Thyroid gland (tissue), 4 donors: ENCODE measurements at regions not wholly inside any gene's neighbourhood (a gene's known extent, or its start where the extent isn't known, plus 50 kb on each side); places are given as distances from the start of the nearest gene placed in this dataset.

Experiments
- DNase-seq, 2 donors: peaks; one replicate each; pipeline ENCODE4 v3.0.0-alpha.2; 2019
- H3K27ac ChIP-seq, 3 donors: fragments of 200-600 bp; sonication (generic); 1 replicate in 2 of 3; 2 replicates in 1 of 3; pipeline ENCODE4 v1.5.1; 2016 to 2019; ENCODE audit warnings: mild to moderate bottlenecking in 1 of 3, moderate library complexity in 1 of 3
- H3K27me3 ChIP-seq: fragments of 200-600 bp; sonication (generic); one replicate; pipeline ENCODE4 v1.5.1; 2019
- H3K36me3 ChIP-seq, 2 donors: fragments of 200-600 bp; sonication (generic); one replicate each; pipeline ENCODE4 v1.5.1; 2016 to 2019
- H3K4me1 ChIP-seq, 2 donors: fragments of 200-600 bp; sonication (generic); one replicate each; pipeline ENCODE4 v1.5.1; 2017 to 2019
- H3K4me3 ChIP-seq, 3 donors: fragments of 200-600 bp; sonication (generic); replicated peaks in 1 of 3; 1 replicate in 2 of 3; 2 replicates in 1 of 3; pipeline ENCODE4 v1.5.1; 2016; ENCODE audit warnings: mild to moderate bottlenecking in 1 of 3
- H3K9me3 ChIP-seq: fragments of 200-600 bp; sonication (generic); one replicate; pipeline ENCODE4 v1.5.1; 2017
- CTCF ChIP-seq, 6 experiments: fragments of 200-600 bp in 3 of 6; fragments of 450-650 bp in 3 of 6; sonication (generic) in 3 of 6; IDR thresholded peaks; one replicate each; pipeline ENCODE4 v1.5.1; 2016 to 2019; ENCODE audit warnings: antibody characterized with exemption in 6 of 6, mild to moderate bottlenecking in 2 of 6, inconsistent platforms in 1 of 6, moderate library complexity in 1 of 6
- POLR2A ChIP-seq, 2 donors: fragments of 450-650 bp; IDR thresholded peaks; one replicate each; pipeline ENCODE4 v1.6.1; 2017; ENCODE audit warnings: antibody characterized with exemption in 2 of 2, mild to moderate bottlenecking in 2 of 2, moderate library complexity in 1 of 2
- WGBS, 2 donors: methylation state at CpG; one replicate each; pipeline ENCODE4 v1.1.5; 2017; 5-methylcytosine and 5-hydroxymethylcytosine counted together
- intact Hi-C: fragments of 100-400 bp; cut with DNase I; formaldehyde crosslinking; loops from one replicate; pipeline ENCODE4 v1.15.1; 2023

- DNase-seq = no peak
- no peak overlapping the region for H3K4me3 ChIP-seq
- H3K27ac ChIP-seq = no peak overlapping the region
- 46 to 47% methylated on average over 7 of the region's 7 CpGs for WGBS, 2 donors
- H3K4me1 ChIP-seq = no peaks in the 10 kb centered on the region
- TF ChIP-seq POLR2A (IDR thresholded peaks at IDR 0.05) = no peak
- TF ChIP-seq CTCF (IDR thresholded peaks at IDR 0.05) = no peak
- H3K9me3 ChIP-seq = no peaks in the 10 kb centered on the region
- H3K27me3 ChIP-seq = no peaks in the 10 kb centered on the region
- no peaks in the 10 kb centered on the region for H3K36me3 ChIP-seq
- intact Hi-C loops = no loop called here
Observed at GRCh38 chr3:68136411-68136810, 482.0 kb upstream of the SUCLG2 start.

GRCh38 chr3:68135067-68135466, 480.7 kb upstream of the SUCLG2 start:
- intact Hi-C loops = no loop called here
- Histone ChIP-seq H3K9me3 (no peaks in the 10 kb centered on the region), H3K27ac (no peak overlapping the region), H3K36me3 (no peaks in the 10 kb centered on the region), H3K4me3 (no peak overlapping the region), H3K27me3 (no peaks in the 10 kb centered on the region), H3K4me1 (no peaks in the 10 kb centered on the region)
- 32 to 59% methylated on average over 1 of the region's 1 CpG for WGBS, 2 donors
- no peak for DNase-seq
- TF ChIP-seq POLR2A (IDR thresholded peaks at IDR 0.05) (no peak), CTCF (IDR thresholded peaks at IDR 0.05) (no peak)

- H3K36me3 ChIP-seq = no peaks in the 10 kb centered on the region
- no peak overlapping the region for H3K4me3 ChIP-seq
- H3K27me3 ChIP-seq = no peaks in the 10 kb centered on the region
- TF ChIP-seq POLR2A (IDR thresholded peaks at IDR 0.05) (no peak), CTCF (IDR thresholded peaks at IDR 0.05) (no peak)
- intact Hi-C loops = no loop called here
- WGBS, 2 donors = 74 to 78% methylated on average over 3 of the region's 3 CpGs
- H3K4me1 ChIP-seq = no peaks in the 10 kb centered on the region
- no peaks in the 10 kb centered on the region for H3K9me3 ChIP-seq
- no peak overlapping the region for H3K27ac ChIP-seq
- DNase-seq = no peak
Observed at GRCh38 chr3:68129065-68129464, 474.7 kb upstream of the SUCLG2 start.

- H3K4me3 ChIP-seq = no peak overlapping the region
- TF ChIP-seq CTCF (IDR thresholded peaks at IDR 0.05) (no peak), POLR2A (IDR thresholded peaks at IDR 0.05) (no peak)
- no peaks in the 10 kb centered on the region for H3K36me3 ChIP-seq
- no peaks in the 10 kb centered on the region for H3K9me3 ChIP-seq
- no peaks in the 10 kb centered on the region for H3K4me1 ChIP-seq
- no peaks in the 10 kb centered on the region for H3K27me3 ChIP-seq
- no peak overlapping the region for H3K27ac ChIP-seq
- WGBS, 2 donors = 83 to 87% methylated on average over 4 of the region's 4 CpGs
- intact Hi-C loops = no loop called here
- no peak for DNase-seq
Observed at GRCh38 chr3:68123231-68123630, 468.8 kb upstream of the SUCLG2 start.

- intact Hi-C loops = no loop called here
- Histone ChIP-seq H3K9me3 (no peaks in the 10 kb centered on the region), H3K27ac (no peak overlapping the region), H3K27me3 (no peaks in the 10 kb centered on the region), H3K36me3 (no peaks in the 10 kb centered on the region), H3K4me1 (no peaks in the 10 kb centered on the region), H3K4me3 (no peak overlapping the region)
- 27 to 42% methylated on average over 1 of the region's 1 CpG for WGBS, 2 donors
- TF ChIP-seq POLR2A (IDR thresholded peaks at IDR 0.05) = no peak
- TF ChIP-seq CTCF (IDR thresholded peaks at IDR 0.05) = no peak
- DNase-seq = no peak
Observed at GRCh38 chr3:68121287-68121686, 466.9 kb upstream of the SUCLG2 start.
